Inferior parietal cortex (tissue), 1 donor: ENCODE measurements at regions not wholly inside any gene's neighbourhood (a gene's known extent, or its start where the extent isn't known, plus 50 kb on each side); places are given as distances from the start of the nearest gene placed in this dataset.

Source experiments
- DNase-seq: peaks from one replicate; pipeline ENCODE4 v3.0.0-alpha.2; 2016; ENCODE audit errors: extremely low spot score

GRCh38 chr13:50357586-50358118 is 342.4 kb downstream of the KCNRG start:
- peak; percentile 22 for DNase-seq

DNA sequence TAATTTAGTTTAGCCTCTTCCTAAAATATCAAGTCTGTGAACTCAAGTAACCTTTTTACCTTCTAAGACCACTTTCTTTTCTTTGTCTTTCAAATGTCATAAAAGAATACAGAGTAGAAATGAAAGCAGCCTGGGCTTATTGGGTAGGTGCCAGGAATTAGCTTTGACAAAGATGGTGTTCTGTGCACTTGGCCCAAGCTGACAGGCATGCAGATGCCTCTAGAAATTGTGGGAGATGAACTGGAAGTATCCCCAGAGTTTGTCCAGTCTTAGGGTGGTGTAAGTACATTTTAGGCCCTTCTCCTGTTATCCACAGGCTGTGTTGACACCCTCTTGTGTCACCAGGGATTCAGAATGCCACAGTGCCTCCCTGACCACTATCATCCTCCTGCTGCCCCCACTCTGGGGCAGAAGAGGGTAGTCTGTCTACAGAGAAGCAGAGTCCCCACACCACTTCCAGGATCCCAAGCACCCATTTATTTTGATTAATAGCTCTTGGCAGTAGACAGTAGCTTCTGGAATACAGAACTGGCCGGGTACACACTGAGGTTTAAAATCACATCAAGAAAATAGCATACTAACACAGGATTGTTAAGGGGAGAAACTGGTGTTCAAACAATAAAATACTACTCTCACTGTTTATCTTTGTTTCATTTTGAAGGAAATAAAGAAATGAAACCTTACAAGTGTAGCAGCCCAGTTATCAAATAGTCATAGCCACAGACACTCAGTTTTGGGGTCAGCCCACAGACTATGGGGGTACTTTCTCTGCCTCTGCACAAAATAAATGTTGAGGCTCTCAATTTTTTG is 343.2 kb downstream of the KCNRG start:
- DNase-seq, result peak; percentile 27

DNA sequence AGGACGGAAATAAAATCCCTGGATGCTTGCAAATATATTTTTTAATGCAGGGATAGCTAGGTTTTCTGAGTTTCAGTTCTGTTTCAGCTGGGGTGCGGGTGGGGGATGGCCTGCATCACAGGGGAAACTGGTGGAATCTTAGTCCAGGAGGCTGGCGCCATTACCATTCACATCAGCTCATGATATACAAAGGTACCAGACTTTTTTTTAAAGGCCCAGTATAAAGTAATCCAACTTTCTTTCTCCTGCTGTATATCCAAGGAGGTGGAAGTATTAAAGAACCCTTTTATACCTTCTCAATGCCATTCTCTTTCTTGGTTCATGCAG is 343.8 kb downstream of the KCNRG start:
- no peak for DNase-seq

- no peak for DNase-seq
These were observed 344.5 kb downstream of the KCNRG start for GRCh38 chr13:50359779-50360178.

- DNase-seq, result no peak
These were observed 345.4 kb downstream of the KCNRG start for GRCh38 chr13:50360637-50361036.

DNA sequence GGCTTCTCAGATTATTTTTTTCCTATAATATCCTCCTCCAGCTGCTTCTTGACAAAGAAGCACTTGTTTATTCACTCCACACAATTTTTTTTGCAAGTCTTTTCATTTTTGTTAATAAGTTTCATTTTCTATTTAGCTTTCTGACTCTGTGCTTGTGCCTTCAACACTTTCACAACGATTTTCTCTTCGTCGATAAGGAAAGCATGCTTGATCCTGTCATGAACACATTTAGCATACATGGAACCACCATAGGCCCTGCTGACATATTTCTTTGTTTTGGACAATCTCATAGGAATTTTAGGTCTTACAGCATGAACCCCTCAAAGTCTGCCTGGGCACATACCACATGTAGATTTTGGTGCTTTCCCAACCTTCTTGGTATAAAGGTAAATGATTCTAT is 346.0 kb downstream of the KCNRG start:
- no peak for DNase-seq

- no peak for DNase-seq
These were observed 350.5 kb downstream of the KCNRG start for GRCh38 chr13:50365408-50366391.

GRCh38 chr13:50366488-50367174 is 351.4 kb downstream of the KCNRG start:
- no peak for DNase-seq

DNA sequence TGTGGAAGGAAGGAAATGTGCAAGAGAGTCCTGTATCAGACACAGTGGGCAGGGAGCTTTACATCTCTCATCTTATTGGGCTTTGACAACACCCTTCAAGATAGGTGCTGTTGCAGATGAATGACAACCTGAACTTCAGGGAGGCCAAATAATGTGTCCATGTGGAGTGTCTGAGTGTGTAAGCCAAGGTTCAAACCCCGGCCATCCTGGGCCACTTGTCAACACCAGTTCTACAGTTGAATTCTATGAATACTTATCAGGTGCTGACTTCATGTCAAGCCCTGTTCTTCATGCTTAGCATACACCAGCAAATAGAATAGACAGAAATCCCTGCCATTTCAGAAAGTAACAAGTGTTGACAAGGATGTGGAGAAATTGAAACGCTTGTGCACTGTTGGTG is 354.4 kb downstream of the KCNRG start:
- no peak for DNase-seq

DNA sequence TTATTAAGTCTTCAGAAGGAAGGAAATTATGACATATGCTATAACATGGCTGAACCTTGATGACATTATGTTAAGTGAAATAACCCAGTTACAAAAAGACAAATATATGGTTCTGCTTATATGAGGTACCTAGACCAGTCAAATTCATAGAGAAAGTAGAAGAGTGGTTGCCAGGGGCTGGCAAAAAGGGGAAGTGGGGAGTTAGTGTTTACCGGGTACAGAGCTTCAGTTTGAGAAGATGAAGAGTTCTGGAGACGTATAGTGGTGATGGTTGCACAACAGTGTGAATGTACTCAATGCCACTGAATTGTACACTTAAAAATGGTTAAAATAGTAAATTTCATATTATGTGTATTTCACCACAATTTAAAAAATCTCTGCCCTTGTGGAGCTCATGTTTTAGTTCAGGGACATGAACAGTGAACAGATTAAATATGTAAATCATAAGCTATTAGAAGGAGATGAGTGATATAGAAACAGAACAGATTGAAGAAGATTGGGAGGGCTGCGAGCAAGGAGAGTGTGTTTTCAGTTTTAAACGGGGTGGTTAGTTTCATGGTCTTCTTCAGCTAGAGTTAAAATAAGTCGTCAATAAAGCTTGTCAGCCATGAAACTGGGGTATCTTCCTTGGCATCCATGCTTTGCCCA is 355.2 kb downstream of the KCNRG start:
- DNase-seq, result no peak

DNA sequence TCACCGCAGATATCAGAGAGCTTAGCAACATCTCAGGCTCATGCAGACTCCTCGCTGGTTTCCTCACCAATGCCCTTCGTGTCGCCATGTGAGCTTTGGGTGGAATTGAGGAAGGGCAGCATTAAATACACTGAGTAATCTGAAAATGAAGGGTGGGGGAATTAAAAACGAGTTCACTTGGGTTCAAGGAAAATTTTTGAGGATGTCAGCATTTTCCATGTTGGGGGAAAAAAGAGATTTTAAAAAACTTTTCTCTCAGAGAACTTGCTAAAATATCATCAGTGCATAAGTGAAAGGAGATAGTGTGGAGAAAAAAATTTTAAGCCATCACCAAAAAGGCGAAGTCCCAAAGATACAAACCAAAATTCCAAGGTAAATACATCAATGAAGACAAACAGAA is 359.3 kb downstream of the KCNRG start:
- no peak for DNase-seq

DNA sequence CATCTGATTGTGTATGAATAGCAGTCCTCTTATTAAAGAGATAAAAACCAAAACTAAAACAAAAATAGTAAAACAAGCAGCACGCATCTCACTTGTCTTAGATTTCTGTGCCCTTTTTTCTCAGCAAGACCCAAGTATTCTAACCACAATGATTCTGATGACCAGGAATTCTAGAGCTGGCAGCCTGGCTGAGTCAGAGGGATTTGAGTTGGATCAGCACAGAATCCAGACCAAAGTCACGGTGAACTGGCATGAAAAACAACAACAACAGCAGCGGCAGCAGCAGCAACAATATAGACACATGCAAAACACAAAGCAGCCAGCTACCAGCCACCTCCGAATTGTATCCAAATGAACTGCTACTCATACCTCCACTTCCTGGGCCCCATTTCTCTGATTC is 360.5 kb downstream of the KCNRG start:
- no peak for DNase-seq

- no peak for DNase-seq
These were observed 361.8 kb downstream of the KCNRG start for GRCh38 chr13:50376895-50377575.

GRCh38 chr13:50377726-50378270 is 362.6 kb downstream of the KCNRG start:
- DNase-seq, result no peak

GRCh38 chr13:50378509-50379044 is 363.3 kb downstream of the KCNRG start:
- no peak for DNase-seq

DNA sequence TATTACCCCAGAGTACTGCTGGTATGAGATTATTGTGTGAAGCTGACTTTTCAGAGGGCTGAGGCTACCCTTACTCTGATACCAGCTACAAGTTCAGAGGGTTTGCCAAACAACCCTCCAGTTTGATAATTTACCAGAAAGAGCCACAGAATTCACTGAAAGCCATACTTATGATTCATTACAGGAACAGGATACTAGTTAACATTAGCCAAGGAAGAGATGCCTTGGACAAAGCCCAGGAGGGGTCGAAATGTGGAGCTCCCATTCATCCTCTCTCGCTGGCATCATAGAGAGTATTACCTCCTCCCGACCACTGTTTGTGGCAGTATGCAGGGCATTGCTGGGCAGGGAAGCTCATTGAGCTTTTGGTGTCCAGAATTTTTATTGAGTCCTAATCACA is 364.3 kb downstream of the KCNRG start:
- no peak for DNase-seq

DNA sequence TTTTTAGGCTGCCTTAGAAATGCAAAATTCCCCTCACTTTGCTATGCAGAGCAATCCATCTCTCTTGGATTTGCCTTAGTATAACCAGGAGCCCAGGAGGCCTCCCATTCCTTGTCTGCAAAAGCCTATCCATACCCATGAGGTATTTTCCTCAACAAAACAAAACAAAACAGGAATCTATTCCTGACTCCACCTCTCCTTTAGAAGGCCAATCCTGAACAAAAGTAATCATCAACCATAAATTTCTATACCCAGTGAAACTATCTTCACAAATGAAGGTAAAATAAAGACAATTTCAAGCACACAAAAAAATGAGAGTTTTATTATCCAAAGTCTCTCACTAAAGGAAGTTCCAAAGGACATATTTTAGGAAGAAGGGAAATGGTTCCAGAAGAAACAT is 365.7 kb downstream of the KCNRG start:
- no peak for DNase-seq

GRCh38 chr13:50382511-50382910 is 367.3 kb downstream of the KCNRG start:
- no peak for DNase-seq

- no peak for DNase-seq
These were observed 367.7 kb downstream of the KCNRG start for GRCh38 chr13:50382951-50383350.

DNA sequence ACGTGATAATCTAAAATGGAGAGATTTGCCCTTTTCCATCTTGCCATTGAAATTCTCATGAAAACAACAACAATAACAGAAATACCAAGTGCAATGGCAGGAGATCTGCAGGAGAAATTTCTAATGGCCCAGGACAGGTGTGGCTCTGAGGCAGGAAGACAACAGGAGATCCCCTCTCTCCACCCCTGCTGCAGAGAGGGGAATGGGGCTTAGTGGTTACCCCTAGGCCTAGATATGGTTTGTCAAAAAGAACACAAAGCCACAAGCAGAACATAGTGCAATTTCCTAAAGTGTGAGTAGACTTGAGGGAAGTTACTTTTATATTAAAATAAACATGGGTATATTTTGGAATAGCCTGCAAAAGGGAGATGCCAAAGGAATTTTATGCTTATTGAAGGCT is 369.5 kb downstream of the KCNRG start:
- no peak for DNase-seq
